Hematopoietic multipotent progenitor cell treated with erythropoietin and hydrocortisone succinate and interleukin-3 and kit ligand, for 8 days (in vitro differentiated cells): ENCODE measurements at regions not wholly inside any gene's neighbourhood (a gene's known extent, or its start where the extent isn't known, plus 50 kb on each side); places are given as distances from the start of the nearest gene placed in this dataset.
"Not testable (repeated sequence)": the region's sequence is repeated elsewhere in the genome, so short reads cannot be mapped to it uniquely, and the experiment has no call there.

Source experiments
- DNase-seq: peaks from one replicate; pipeline ENCODE4 v3.0.0-alpha.2; 2015

GRCh38 chr6:44722736-44723135 is 335.2 kb downstream of the CDC5L start:
- DNase-seq, result no peak

GRCh38 chr6:44723439-44724197 is 336.1 kb downstream of the CDC5L start:
- DNase-seq, result no peak

DNA sequence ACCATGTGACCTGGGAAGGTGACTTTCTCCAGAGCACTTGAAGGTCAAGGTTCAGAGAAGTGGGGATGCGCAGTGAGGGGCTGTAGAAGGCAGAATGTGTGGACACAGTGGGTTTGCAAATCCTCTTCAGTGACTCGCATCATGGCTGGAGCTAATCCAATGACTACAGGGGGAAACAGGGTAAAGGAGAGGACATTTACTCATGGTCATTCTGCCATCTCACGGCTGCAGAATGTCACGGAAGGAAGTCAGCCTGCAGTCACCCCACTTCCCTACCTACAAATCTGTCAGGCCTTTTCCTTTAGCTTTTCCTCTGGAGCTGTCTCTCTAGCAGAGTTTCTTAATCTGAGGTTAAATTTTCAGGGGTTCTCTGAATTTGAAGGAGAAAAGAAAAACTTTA is 337.6 kb downstream of the CDC5L start:
- no peak for DNase-seq

GRCh38 chr6:44727651-44728630 is 340.4 kb downstream of the CDC5L start:
- DNase-seq, result no peak

GRCh38 chr6:44730771-44731391 is 343.4 kb downstream of the CDC5L start:
- DNase-seq, result no peak

DNA sequence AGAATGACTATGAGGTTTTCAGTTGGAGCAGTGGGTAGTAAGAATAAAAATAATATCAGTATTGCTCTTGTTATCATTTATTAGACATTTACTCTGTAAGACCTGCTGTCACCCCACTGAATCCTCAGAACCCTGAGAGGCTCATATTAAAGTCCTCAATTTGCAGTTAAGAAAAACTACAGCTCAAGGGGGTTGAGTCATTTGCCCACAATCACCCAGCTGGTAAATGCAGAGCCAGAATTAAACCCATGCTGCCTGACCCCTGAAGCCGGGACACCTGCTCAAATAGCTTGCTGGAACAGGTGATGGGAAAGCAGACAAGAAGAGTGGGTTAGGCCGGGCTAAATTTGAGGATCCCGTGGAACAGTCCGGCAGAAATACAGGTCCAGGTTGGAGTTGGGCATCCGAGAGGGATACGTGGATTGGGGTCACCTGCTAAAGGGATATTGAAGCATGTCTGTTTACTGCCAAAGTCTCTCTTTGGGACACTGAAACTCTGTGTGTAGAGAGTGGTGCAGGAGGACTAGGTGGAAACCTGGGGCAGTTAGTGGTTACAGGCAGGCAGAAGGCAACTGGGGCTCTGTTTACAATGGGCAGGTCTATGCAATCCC is 344.1 kb downstream of the CDC5L start:
- no peak for DNase-seq

- DNase-seq, result no peak
These were observed 344.7 kb downstream of the CDC5L start for GRCh38 chr6:44732243-44732642.

DNA sequence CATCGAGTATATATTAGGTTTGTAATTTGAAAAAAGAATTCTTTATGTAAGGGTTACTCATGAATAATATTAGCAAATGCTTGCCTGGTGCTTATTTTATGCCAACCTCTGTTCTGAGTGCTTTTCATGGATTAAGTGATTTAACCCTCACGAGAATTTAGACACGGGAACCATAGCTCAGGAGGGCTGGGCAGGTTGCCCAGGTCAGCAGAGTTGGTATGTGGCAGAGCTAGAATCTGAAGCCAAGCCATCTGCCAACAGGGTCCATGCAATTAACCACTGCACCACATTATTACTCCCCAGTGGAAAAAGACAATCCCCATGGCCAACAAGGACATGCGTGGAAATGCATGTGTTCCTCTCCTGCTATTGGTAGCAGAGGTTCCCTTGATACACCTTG is 345.6 kb downstream of the CDC5L start:
- no peak for DNase-seq

DNA sequence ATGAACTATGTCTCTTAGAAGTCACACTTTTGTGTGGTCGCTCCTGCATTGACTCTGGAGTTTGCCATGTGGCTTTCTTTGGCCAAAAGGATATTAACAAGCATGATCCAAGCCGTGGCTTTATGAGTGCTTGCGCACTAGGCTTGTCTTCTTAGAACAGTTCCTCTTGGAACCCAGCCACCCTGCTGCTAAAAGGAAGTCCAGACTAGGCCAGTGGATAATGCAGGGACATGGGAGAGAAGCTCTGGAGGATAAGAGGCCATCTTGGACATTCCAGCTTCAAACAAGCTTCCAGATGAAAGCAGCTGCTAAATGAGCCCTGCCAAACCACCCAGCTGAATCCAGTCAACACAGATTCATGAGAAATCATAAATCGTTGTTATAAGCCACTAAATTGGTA is 346.4 kb downstream of the CDC5L start:
- no peak for DNase-seq

- no peak for DNase-seq
These were observed 347.6 kb downstream of the CDC5L start for GRCh38 chr6:44734886-44735629.

GRCh38 chr6:44735630-44735963 is 348.1 kb downstream of the CDC5L start:
- DNase-seq, result no peak

GRCh38 chr6:44737341-44737740 is 349.8 kb downstream of the CDC5L start:
- no peak for DNase-seq

GRCh38 chr6:44737829-44738528 is 350.5 kb downstream of the CDC5L start:
- DNase-seq, result no peak

- no peak for DNase-seq
These were observed 351.2 kb downstream of the CDC5L start for GRCh38 chr6:44738601-44739146.

- no peak for DNase-seq
These were observed 351.7 kb downstream of the CDC5L start for GRCh38 chr6:44739181-44739580.

DNA sequence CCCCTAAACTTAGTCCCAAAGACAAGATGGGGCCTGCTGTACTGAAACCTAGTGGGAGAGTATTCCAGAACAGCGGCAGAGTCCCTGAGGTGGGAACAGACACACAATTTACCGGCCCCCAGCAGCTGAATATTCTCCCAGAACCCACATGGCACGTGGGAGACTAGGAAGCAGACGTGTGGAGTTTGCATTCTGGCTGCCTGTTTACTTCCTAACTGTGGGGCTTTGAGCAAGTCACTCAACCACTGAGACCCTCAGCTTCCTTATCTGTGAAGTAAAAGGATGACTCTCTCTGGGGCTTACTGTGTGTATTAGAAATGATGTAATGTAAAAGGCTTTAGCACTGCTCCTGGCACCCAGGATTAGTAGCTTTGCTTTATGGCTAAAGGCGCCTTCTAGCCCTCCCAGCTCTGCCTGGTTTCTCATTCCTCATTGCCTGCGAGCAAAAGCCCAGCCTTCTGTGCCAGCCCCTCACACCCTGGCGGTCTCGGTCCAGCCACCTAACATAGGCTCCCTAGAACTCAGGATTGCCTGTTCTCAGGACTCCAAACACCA is 353.1 kb downstream of the CDC5L start:
- no peak for DNase-seq

DNA sequence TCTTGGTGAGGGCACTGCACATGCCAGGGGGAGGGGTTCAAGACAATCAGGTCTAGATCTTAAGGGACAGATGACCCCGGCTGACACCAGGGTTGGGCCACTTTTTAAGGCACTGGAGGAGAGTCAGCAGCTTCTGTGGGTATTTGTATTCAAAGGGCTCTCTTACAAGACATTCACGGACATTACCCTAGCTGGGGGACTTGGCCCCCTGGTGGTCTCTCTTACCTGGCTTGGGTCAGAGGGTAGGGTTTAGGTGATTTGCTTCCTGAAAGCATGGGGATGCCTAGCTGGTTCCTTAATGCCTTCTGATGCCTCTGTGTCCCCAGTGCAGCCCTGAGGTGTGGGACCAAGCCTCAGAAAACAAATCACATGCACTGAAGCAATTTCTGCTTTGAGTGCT is 354.7 kb downstream of the CDC5L start:
- DNase-seq, result no peak

DNA sequence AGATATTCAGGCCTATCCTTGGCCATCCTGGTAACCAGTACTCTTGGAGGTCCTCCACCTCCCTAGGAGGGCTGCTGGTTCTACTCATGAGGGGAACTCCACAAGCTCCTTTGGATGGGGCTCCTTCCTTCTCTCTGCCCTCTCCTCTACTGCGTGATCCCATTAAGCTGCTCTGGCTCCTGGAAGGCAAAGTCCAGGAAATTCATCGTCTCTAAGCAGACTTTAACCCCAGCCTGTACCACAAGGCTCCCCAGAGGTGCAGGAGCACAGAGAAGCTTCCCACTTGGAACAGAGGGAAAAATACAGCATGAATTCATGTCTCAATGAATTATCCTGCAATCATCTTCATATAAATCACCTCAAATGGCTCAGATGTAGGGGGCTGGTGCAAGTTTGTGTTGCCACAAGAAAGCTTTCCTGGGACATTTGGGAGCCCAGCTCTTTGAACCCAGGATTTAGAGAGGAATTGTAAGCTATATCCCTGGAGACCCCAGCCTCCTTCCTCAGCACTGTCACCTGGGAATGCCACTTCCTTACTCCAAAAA is 355.4 kb downstream of the CDC5L start:
- DNase-seq, result no peak

DNA sequence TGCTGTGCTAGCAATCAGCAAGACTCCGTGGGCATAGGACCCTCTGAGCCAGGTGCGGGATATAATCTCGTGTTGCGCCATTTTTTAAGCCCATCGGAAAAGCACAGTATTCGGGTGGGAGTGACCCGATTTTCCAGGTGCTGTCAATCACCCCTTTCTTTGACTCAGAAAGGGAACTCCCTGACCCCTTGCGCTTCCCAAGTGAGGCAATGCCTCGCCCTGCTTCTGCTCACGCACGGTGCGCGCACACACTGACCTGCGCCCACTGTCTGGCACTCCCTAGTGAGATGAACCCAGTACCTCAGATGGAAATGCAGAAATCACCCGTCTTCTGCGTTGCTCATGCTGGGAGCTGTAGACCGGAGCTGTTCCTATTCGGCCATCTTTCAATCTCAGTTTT is 372.6 kb downstream of the CDC5L start:
- not testable (repeated sequence) for DNase-seq

DNA sequence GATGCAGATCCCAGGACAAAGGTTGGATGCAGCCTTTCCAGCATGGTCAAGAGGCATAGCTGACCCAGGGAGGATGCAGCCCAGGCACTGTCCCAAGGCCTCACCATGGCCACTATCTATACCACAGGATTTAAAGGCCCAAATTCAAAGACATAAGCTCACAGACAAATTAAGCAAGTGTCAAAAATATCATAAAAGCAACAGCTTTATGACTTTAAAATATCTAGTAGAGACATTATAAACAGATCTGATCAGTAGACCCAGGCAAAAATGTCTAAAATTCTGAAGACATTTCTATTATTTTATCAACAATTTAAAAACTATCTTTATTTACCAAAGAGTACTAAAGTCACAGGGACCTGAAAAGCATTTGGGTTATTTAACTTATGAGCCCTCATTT is 373.5 kb downstream of the CDC5L start:
- no peak for DNase-seq

DNA sequence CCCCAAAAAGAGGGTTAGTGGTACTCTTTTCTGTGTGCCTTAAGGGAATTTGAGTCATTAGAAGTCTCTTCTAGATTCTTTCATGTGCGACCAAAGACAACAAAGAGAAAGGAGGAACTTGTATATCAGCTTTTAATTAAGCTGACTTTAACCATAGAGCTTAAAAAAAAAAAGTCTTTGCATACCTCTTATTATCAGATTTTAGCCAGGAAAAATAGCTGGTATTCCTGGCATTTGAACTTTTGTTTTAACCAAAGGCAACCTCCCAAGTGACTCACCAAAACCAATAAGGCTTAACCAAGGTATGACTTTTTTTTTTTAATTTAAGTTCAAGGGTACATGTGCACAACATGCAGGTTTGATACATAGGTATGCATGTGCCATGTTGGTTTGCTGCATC is 375.0 kb downstream of the CDC5L start:
- no peak for DNase-seq
